ENCODE measurements at regions not wholly inside any gene's neighbourhood (a gene's known extent, or its start where the extent isn't known, plus 50 kb on each side); places are given as distances from the start of the nearest gene placed in this dataset.

DNA sequence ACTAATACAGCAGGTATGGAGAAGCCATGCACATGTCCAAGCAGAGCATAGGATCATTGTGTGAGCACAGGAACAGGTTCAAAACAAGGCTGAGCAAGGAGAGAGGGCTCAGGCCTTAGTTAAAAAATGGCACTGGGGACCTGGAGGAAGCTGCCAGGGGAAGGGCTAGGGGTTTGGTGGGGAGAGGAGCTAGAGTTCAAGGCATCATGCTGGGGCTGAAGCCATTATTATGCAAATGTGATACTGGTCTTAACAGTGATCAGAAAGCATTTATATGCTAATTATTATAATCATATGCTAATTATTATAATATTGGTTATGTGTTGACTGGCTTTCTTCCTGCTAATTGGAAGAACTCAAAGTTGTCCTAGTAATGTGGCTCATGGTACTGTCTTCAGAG is 546.0 kb upstream of the CFAP20DC start:
- Histone ChIP-seq H3K9ac (ENCODE audit: control insufficient read depth, insufficient read depth, low read length) (no peak overlapping the region), H3K79me2 (ENCODE audit: control insufficient read depth, insufficient read depth, low read length) (no peaks in the 10 kb centered on the region), H3K36me3 (ENCODE audit: control insufficient read depth in 2 of 2, insufficient read depth in 2 of 2, low read length in 1 of 2) (no peaks in the 10 kb centered on the region), H3K27me3 (replicated peaks in 1 of 2; ENCODE audit: control insufficient read depth in 2 of 2, insufficient read depth in 2 of 2, low read length in 1 of 2) (no peaks in the 10 kb centered on the region; a peak in 1 of 4 replicates), H3K4me1 (ENCODE audit: control insufficient read depth, insufficient read depth, low read length) (no peaks in the 10 kb centered on the region), H2AFZ (ENCODE audit: control insufficient read depth, low read depth, low read length) (no peak overlapping the region), H3K9me3 (replicated peaks; ENCODE audit: control insufficient read depth, insufficient read depth, low read length) (no peaks in the 10 kb centered on the region; the same call in 1 of the 3 replicates), H3K4me3 (no peak overlapping the region), H3K27ac (ENCODE audit: control insufficient read depth, insufficient read depth) (no peak overlapping the region), H4K20me1 (ENCODE audit: control insufficient read depth, insufficient read depth) (no peaks in the 10 kb centered on the region), H3K4me2 (ENCODE audit: control insufficient read depth, insufficient read depth) (no peak overlapping the region)
- ChIA-PET SMC1A (ENCODE audit: uncharacterized antibody, unreplicated experiment) (interaction anchor here (1.4 kb wide), 1 partner anchor 27 kb away, joined by 4 read pairs; no protein-coding TSS in a partner anchor), RAD21 (ENCODE audit: unreplicated experiment) (no interaction called here), CTCF (interaction anchor here (1.1 kb wide), 1 partner anchor 39 kb away, joined by 4 read pairs; no protein-coding TSS in a partner anchor), POLR2A (no interaction called here)
- BruUV-seq (replicated peaks) = no TSS peak
- DNase-seq (ENCODE audit: low read depth, low spot score) = no peak
- ATAC-seq = no peak
- intact Hi-C loops (cut with micrococcal nuclease; ENCODE audit: unreplicated experiment) = no loop called here
- TF ChIP-seq, protein P1, sequence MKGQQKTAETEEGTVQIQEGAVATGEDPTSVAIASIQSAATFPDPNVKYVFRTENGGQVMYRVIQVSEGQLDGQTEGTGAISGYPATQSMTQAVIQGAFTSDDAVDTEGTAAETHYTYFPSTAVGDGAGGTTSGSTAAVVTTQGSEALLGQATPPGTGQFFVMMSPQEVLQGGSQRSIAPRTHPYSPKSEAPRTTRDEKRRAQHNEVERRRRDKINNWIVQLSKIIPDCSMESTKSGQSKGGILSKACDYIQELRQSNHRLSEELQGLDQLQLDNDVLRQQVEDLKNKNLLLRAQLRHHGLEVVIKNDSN (IDR thresholded peaks at IDR 0.05; ENCODE audit: borderline replicate concordance, extremely low read length, insufficient read depth, low read depth, low read length) = no peak
- TF ChIP-seq TCF7 (IDR thresholded peaks at IDR 0.05; ENCODE audit: borderline replicate concordance) = no peak
- no peak for FAIRE-seq
- in situ Hi-C loops (cut with MboI) = no loop called here

DNA sequence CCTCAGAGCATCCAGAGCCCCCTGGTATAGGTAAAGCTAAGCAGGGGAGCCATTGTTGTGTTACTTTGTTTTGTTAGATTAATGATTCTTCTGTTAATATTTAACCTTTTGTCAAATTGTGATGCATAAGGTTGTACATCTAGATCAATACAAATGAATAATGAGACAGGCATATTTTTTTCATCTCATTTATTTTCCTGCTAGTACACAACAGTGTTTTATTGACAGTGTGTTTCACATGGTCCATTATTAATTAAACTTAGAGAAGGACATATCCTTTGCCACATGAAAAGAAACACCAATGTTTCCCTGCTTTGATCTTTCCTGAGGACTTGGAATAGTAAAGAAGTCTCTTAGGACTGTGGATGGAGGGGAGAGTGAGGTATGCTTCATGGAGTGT is 543.6 kb upstream of the CFAP20DC start:
- Histone ChIP-seq H2AFZ (ENCODE audit: control insufficient read depth, low read depth, low read length) (no peak overlapping the region), H3K9me3 (replicated peaks; ENCODE audit: control insufficient read depth, insufficient read depth, low read length) (no peaks in the 10 kb centered on the region; the same call in 1 of the 3 replicates), H3K79me2 (ENCODE audit: control insufficient read depth, insufficient read depth, low read length) (no peaks in the 10 kb centered on the region), H3K27me3 (replicated peaks in 1 of 2; ENCODE audit: control insufficient read depth in 2 of 2, insufficient read depth in 2 of 2, low read length in 1 of 2) (no peaks in the 10 kb centered on the region; a peak in 1 of 4 replicates), H4K20me1 (ENCODE audit: control insufficient read depth, insufficient read depth) (no peaks in the 10 kb centered on the region), H3K4me3 (no peak overlapping the region), H3K27ac (ENCODE audit: control insufficient read depth, insufficient read depth) (no peak overlapping the region), H3K4me1 (ENCODE audit: control insufficient read depth, insufficient read depth, low read length) (no peaks in the 10 kb centered on the region), H3K4me2 (ENCODE audit: control insufficient read depth, insufficient read depth) (no peak overlapping the region), H3K36me3 (ENCODE audit: control insufficient read depth in 2 of 2, insufficient read depth in 2 of 2, low read length in 1 of 2) (no peaks in the 10 kb centered on the region), H3K9ac (ENCODE audit: control insufficient read depth, insufficient read depth, low read length) (no peak overlapping the region)
- in situ Hi-C loops (cut with MboI) = no loop called here
- ChIA-PET RAD21 (ENCODE audit: unreplicated experiment) (no interaction called here), CTCF (interaction anchor here (1.0 to 1.7 kb wide), 2 partner anchors 18 to 264 kb away, joined by 3 to 4 read pairs; no protein-coding TSS in a partner anchor), SMC1A (ENCODE audit: uncharacterized antibody, unreplicated experiment) (no interaction called here), POLR2A (no interaction called here)
- FAIRE-seq = no peak
- intact Hi-C loops (cut with micrococcal nuclease; ENCODE audit: unreplicated experiment) = no loop called here
- no TSS peak for BruUV-seq (replicated peaks)
- no peak for ATAC-seq
- no peak for DNase-seq (ENCODE audit: low read depth, low spot score)
- TF ChIP-seq, protein P2, sequence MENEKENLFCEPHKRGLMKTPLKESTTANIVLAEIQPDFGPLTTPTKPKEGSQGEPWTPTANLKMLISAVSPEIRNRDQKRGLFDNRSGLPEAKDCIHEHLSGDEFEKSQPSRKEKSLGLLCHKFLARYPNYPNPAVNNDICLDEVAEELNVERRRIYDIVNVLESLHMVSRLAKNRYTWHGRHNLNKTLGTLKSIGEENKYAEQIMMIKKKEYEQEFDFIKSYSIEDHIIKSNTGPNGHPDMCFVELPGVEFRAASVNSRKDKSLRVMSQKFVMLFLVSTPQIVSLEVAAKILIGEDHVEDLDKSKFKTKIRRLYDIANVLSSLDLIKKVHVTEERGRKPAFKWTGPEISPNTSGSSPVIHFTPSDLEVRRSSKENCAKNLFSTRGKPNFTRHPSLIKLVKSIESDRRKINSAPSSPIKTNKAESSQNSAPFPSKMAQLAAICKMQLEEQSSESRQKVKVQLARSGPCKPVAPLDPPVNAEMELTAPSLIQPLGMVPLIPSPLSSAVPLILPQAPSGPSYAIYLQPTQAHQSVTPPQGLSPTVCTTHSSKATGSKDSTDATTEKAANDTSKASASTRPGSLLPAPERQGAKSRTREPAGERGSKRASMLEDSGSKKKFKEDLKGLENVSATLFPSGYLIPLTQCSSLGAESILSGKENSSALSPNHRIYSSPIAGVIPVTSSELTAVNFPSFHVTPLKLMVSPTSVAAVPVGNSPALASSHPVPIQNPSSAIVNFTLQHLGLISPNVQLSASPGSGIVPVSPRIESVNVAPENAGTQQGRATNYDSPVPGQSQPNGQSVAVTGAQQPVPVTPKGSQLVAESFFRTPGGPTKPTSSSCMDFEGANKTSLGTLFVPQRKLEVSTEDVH (IDR thresholded peaks at IDR 0.05; ENCODE audit: low read depth, partially characterized antibody) = no peak
- TF ChIP-seq, protein P3, sequence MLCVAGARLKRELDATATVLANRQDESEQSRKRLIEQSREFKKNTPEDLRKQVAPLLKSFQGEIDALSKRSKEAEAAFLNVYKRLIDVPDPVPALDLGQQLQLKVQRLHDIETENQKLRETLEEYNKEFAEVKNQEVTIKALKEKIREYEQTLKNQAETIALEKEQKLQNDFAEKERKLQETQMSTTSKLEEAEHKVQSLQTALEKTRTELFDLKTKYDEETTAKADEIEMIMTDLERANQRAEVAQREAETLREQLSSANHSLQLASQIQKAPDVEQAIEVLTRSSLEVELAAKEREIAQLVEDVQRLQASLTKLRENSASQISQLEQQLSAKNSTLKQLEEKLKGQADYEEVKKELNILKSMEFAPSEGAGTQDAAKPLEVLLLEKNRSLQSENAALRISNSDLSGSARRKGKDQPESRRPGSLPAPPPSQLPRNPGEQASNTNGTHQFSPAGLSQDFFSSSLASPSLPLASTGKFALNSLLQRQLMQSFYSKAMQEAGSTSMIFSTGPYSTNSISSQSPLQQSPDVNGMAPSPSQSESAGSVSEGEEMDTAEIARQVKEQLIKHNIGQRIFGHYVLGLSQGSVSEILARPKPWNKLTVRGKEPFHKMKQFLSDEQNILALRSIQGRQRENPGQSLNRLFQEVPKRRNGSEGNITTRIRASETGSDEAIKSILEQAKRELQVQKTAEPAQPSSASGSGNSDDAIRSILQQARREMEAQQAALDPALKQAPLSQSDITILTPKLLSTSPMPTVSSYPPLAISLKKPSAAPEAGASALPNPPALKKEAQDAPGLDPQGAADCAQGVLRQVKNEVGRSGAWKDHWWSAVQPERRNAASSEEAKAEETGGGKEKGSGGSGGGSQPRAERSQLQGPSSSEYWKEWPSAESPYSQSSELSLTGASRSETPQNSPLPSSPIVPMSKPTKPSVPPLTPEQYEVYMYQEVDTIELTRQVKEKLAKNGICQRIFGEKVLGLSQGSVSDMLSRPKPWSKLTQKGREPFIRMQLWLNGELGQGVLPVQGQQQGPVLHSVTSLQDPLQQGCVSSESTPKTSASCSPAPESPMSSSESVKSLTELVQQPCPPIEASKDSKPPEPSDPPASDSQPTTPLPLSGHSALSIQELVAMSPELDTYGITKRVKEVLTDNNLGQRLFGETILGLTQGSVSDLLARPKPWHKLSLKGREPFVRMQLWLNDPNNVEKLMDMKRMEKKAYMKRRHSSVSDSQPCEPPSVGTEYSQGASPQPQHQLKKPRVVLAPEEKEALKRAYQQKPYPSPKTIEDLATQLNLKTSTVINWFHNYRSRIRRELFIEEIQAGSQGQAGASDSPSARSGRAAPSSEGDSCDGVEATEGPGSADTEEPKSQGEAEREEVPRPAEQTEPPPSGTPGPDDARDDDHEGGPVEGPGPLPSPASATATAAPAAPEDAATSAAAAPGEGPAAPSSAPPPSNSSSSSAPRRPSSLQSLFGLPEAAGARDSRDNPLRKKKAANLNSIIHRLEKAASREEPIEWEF (IDR thresholded peaks at IDR 0.05; ENCODE audit: insufficient replicate concordance, low read depth, low read length) = no peak
- TF ChIP-seq STAT1 (conservative IDR thresholded peaks at IDR 0.05) = no peak
- TF ChIP-seq NRF1 (conservative IDR thresholded peaks at IDR 0.05; ENCODE audit: low read depth, low read length) = no peak
- no peak for TF ChIP-seq POLR2AphosphoS2 (IDR thresholded peaks at IDR 0.05; ENCODE audit: low read depth, low read length)
- TF ChIP-seq MTA3 (IDR thresholded peaks at IDR 0.05; ENCODE audit: borderline replicate concordance, low read length) = no peak
- TF ChIP-seq CREB1 (IDR thresholded peaks at IDR 0.05; ENCODE audit: low read depth) = no peak
